ENCODE measurements at regions not wholly inside any gene's neighbourhood (a gene's known extent, or its start where the extent isn't known, plus 50 kb on each side); places are given as distances from the start of the nearest gene placed in this dataset.

- no peak overlapping the region for H3K9ac ChIP-seq
- H4K20me1 ChIP-seq = no peaks in the 10 kb centered on the region
- no peak for TF ChIP-seq Cebpa-rat (IDR thresholded peaks at IDR 0.05)
- H3K9me3 ChIP-seq = no peaks in the 10 kb centered on the region
- no peak overlapping the region for H3K27ac ChIP-seq
- H3K36me3 ChIP-seq = no peaks in the 10 kb centered on the region
- no peak overlapping the region for H3K4me3 ChIP-seq
- H3K4me2 ChIP-seq = no peak overlapping the region
- H3K27me3 ChIP-seq = no peaks in the 10 kb centered on the region
- H3K4me1 ChIP-seq = no peaks in the 10 kb centered on the region
These were observed 683.3 kb upstream of the KLHL29 start for GRCh38 chr2:22701561-22702160.

GRCh38 chr2:22703286-22703920 lies 681.6 kb upstream of the KLHL29 start:
- no peak for TF ChIP-seq Cebpa-rat (IDR thresholded peaks at IDR 0.05)

DNA sequence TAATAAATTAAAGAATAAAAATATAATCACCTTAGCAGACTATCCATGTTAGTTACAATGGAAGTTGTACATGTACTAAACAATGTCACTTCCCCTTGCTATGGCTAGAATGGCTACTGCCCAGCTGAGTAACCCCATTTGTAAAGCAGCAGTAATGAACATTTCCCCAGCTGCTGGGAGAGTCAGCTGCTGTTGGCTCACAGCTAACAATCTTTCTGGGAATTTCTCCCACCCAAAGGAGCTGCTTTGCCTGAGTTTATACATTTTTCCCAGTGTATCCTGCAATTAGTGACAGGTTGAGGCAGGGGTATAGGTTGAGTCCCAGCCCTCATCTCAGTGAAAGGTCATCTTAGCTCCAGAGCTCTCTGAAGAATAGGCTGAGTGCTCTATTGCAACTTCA lies 665.6 kb upstream of the KLHL29 start:
- H3K9ac ChIP-seq = no peak overlapping the region
- H3K4me2 ChIP-seq = no peak overlapping the region
- H3K4me1 ChIP-seq = no peaks in the 10 kb centered on the region
- H3K9me3 ChIP-seq = peaks cover 4% of the 10 kb centered on the region; the same call in 1 of the 2 replicates
- no peaks in the 10 kb centered on the region for H3K36me3 ChIP-seq
- H3K4me3 ChIP-seq = no peak overlapping the region
- TF ChIP-seq Cebpa-rat (IDR thresholded peaks at IDR 0.05) = no peak
- H3K27ac ChIP-seq = no peak overlapping the region
- no peaks in the 10 kb centered on the region for H4K20me1 ChIP-seq
- H3K27me3 ChIP-seq = no peaks in the 10 kb centered on the region

More at GRCh38 chr2:22703286-22703920, 681.6 kb upstream of the KLHL29 start:
- Histone ChIP-seq H3K4me3 (no peak overlapping the region), H3K36me3 (no peaks in the 10 kb centered on the region), H4K20me1 (no peaks in the 10 kb centered on the region), H3K9ac (no peak overlapping the region), H3K4me1 (no peaks in the 10 kb centered on the region), H3K27ac (no peak overlapping the region), H3K9me3 (no peaks in the 10 kb centered on the region), H3K4me2 (no peak overlapping the region), H3K27me3 (no peaks in the 10 kb centered on the region)

DNA sequence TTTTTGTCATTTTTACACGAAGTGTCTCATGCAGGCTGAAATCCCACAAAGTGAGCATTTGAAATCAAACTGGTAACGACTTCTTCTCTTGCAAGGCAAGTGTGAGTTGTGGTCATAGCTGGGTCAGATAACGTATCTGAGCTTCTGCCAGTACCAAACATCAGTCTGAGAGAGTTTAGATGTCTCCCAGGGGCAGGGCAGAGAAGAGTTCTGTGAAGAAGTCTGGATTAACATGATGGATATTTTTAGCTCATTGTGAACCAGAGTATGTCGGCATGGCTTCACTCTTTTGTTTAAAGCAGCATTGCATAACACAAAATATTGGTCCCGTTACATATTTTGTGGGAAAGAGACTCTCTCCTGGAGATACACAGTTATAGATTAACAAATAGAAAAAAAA lies 655.5 kb upstream of the KLHL29 start:
- Histone ChIP-seq H3K27ac (no peak overlapping the region), H3K36me3 (no peaks in the 10 kb centered on the region), H3K27me3 (no peaks in the 10 kb centered on the region), H3K4me2 (no peak overlapping the region), H3K4me3 (no peak overlapping the region), H3K9me3 (no peaks in the 10 kb centered on the region), H3K4me1 (no peaks in the 10 kb centered on the region), H3K9ac (no peak overlapping the region), H4K20me1 (no peaks in the 10 kb centered on the region)
- TF ChIP-seq Cebpa-rat (IDR thresholded peaks at IDR 0.05) = no peak

DNA sequence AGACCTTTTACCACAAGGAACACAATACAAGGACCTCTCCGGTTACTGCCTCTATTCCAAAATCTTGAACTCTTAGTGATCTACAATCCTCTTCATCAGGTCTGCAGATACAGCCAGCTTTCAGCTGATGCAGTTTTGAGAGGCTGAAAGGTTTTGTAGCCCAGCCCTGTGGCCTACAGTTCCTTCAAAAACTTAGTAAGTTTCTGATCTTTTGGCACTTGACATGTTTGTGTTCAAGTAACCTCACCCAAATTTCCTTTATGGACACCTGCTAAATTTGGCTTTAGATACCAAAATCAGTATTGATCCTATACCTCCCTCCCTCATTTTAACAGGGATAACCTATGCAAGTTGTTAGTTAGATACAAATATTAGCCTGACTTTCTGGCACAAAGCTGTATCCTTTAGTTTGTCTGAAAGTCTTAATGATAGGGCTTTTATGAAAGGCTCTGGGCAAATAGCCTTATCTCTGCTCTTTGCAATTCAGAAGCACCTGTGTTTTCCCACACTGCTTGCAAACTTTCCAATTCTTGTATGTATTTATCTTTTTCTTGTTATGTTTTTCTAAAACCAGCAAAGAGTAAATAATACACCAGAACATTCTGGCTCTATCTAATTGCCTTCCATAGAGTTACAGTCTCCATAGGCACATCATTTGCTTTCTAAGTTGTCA lies 650.5 kb upstream of the KLHL29 start:
- Histone ChIP-seq H3K9me3 (no peaks in the 10 kb centered on the region), H3K36me3 (no peaks in the 10 kb centered on the region), H3K4me2 (no peak overlapping the region), H3K27me3 (no peaks in the 10 kb centered on the region), H3K4me3 (no peak overlapping the region), H3K27ac (no peak overlapping the region), H3K9ac (no peak overlapping the region), H4K20me1 (no peaks in the 10 kb centered on the region), H3K4me1 (no peaks in the 10 kb centered on the region)
- TF ChIP-seq Cebpa-rat (IDR thresholded peaks at IDR 0.05) = no peak

- Histone ChIP-seq H3K9ac (no peak overlapping the region), H3K4me2 (no peak overlapping the region), H3K4me1 (no peaks in the 10 kb centered on the region), H3K4me3 (no peak overlapping the region), H4K20me1 (no peaks in the 10 kb centered on the region), H3K27ac (no peak overlapping the region), H3K9me3 (no peaks in the 10 kb centered on the region), H3K36me3 (no peaks in the 10 kb centered on the region), H3K27me3 (no peaks in the 10 kb centered on the region)
- TF ChIP-seq Cebpa-rat (IDR thresholded peaks at IDR 0.05) = no peak
These were observed 647.8 kb upstream of the KLHL29 start for GRCh38 chr2:22737144-22737543.

DNA sequence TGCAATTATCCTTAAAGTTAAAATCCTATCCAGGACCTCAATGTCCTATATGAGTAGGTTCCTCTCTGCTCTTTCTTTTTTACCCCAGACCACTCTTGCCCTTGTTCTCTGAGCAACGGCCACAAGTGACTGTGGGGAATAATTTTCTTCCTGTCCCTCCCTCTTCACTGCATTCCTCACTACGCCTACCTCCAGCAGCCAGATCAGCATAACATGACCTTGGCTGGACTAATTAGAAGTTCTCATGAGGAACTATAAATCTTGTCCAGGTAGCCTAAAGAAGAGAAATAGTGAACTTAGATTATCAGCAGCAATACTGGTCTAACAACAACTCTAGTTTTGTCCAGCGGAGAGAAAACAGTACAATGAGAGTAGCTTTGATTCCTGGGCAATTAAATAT lies 643.8 kb upstream of the KLHL29 start:
- no peak overlapping the region for H3K4me2 ChIP-seq
- H3K27me3 ChIP-seq = no peaks in the 10 kb centered on the region
- H3K9ac ChIP-seq = no peak overlapping the region
- no peaks in the 10 kb centered on the region for H3K9me3 ChIP-seq
- no peak overlapping the region for H3K4me3 ChIP-seq
- H4K20me1 ChIP-seq = no peaks in the 10 kb centered on the region
- H3K4me1 ChIP-seq = no peaks in the 10 kb centered on the region
- H3K27ac ChIP-seq = no peak overlapping the region
- TF ChIP-seq Cebpa-rat (IDR thresholded peaks at IDR 0.05) = no peak
- H3K36me3 ChIP-seq = no peaks in the 10 kb centered on the region

DNA sequence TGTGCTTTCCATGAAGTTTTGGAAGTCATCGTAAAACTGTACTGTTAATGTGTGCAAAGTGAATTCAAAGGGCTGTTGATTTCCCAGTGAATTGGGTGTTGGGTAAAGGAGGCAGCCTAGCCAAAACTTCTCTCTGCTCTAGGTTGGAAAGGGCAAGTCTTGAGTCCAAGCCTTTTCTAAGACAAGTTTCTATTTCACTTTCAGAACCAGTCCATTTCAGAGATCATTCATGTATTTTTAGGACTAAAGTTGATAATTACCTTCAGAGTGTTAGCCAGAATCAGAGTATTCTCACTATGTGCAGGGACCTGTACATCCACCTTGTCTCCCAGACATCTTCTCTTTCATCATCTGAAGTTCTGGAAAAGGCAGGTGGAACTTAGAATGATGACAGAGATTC lies 636.1 kb upstream of the KLHL29 start:
- H3K4me3 ChIP-seq = no peak overlapping the region
- no peak overlapping the region for H3K27ac ChIP-seq
- TF ChIP-seq Cebpa-rat (IDR thresholded peaks at IDR 0.05) = no peak
- no peak overlapping the region for H3K4me2 ChIP-seq
- H3K9ac ChIP-seq = no peak overlapping the region
- H3K27me3 ChIP-seq = no peaks in the 10 kb centered on the region
- H3K4me1 ChIP-seq = no peaks in the 10 kb centered on the region
- no peaks in the 10 kb centered on the region for H3K36me3 ChIP-seq
- H4K20me1 ChIP-seq = no peaks in the 10 kb centered on the region
- H3K9me3 ChIP-seq = no peaks in the 10 kb centered on the region

DNA sequence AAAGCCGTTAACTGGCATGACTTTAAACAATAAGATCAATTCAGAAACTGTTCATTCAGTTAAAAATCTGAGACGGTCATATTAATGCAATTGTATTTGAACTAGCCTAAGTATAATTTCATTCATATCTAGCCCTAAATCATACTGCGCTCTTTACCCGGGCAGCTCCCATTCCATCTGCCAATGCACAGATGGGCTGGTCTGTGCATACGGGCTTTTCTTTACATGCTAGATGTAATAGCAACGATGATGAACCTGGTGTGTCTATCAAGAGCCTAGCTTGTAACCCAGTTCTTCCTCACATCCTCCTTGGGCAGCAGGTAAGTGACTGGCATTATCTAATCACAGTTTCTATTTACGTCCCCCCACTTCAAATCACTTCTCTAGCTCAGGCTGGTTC lies 631.5 kb upstream of the KLHL29 start:
- Histone ChIP-seq H3K27ac (no peak overlapping the region), H3K27me3 (no peaks in the 10 kb centered on the region), H3K9ac (no peak overlapping the region), H3K9me3 (no peaks in the 10 kb centered on the region), H3K4me3 (no peak overlapping the region), H3K4me1 (peaks cover 9% of the 10 kb centered on the region), H4K20me1 (no peaks in the 10 kb centered on the region), H3K36me3 (no peaks in the 10 kb centered on the region), H3K4me2 (no peak overlapping the region)
- TF ChIP-seq Cebpa-rat (IDR thresholded peaks at IDR 0.05) = no peak

- no peak overlapping the region for H3K4me2 ChIP-seq
- TF ChIP-seq Cebpa-rat (IDR thresholded peaks at IDR 0.05) = no peak
These were observed 628.5 kb upstream of the KLHL29 start for GRCh38 chr2:22756276-22757043.

More at GRCh38 chr2:22756276-22757043, 628.5 kb upstream of the KLHL29 start:
- no peaks in the 10 kb centered on the region for H3K36me3 ChIP-seq
- H3K4me1 ChIP-seq = peaks cover 9% of the 10 kb centered on the region
- no peak overlapping the region for H3K9ac ChIP-seq
- no peaks in the 10 kb centered on the region for H3K27me3 ChIP-seq
- no peak overlapping the region for H3K4me3 ChIP-seq
- no peaks in the 10 kb centered on the region for H4K20me1 ChIP-seq
- H3K27ac ChIP-seq = no peak overlapping the region
- H3K9me3 ChIP-seq = no peaks in the 10 kb centered on the region

All from BLaER1 (cell line).